Fibroblast of lung (primary cell): ENCODE measurements at regions not wholly inside any gene's neighbourhood (a gene's known extent, or its start where the extent isn't known, plus 50 kb on each side); places are given as distances from the start of the nearest gene placed in this dataset.

Source experiments
- DNase-seq, 2 donors: peaks; one replicate each; pipeline versions ENCODE4 v3.0.0 to v3.0.0-alpha.2; 2010; ENCODE audit warnings: low read depth in 2 of 2
- H2AFZ ChIP-seq: 2 replicates; pipeline ENCODE4 v1.5.1; 2012; ENCODE audit warnings: low read length, control low read depth, inconsistent platforms
- H3K27ac ChIP-seq: 2 replicates; pipeline ENCODE4 v1.5.1; 2011; ENCODE audit warnings: low read length, control low read depth; ENCODE audit not compliant: insufficient read depth
- H3K27me3 ChIP-seq: 2 replicates; pipeline ENCODE4 v1.5.1; 2011; ENCODE audit warnings: mild to moderate bottlenecking, low read length; ENCODE audit not compliant: control insufficient read depth, insufficient read depth
- H3K36me3 ChIP-seq: 2 replicates; pipeline ENCODE4 v1.5.1; 2011; ENCODE audit warnings: low read length; ENCODE audit not compliant: control insufficient read depth, insufficient read depth
- H3K4me1 ChIP-seq: 2 replicates; pipeline ENCODE4 v1.5.1; 2011; ENCODE audit warnings: low read length; ENCODE audit not compliant: control insufficient read depth, insufficient read depth; ENCODE audit errors: extremely low read depth
- H3K4me2 ChIP-seq: 2 replicates; pipeline ENCODE4 v1.5.1; 2011; ENCODE audit warnings: low read length, control low read depth; ENCODE audit not compliant: insufficient read depth; ENCODE audit errors: extremely low read depth
- H3K4me3 ChIP-seq, 4 experiments: fragments of 200-600 bp in 1 of 4; sonication (generic) in 1 of 4; replicated peaks in 1 of 4; 2 replicates each; pipeline ENCODE4 v1.5.1; 2011 to 2016; ENCODE audit warnings: low read length in 4 of 4, low read depth in 3 of 4, mild to moderate bottlenecking in 3 of 4, control low read depth in 2 of 4, inconsistent platforms in 1 of 4, mixed read lengths in 1 of 4; ENCODE audit not compliant: insufficient read depth in 1 of 4; ENCODE audit errors: control extremely low read depth in 1 of 4
- H3K79me2 ChIP-seq: 2 replicates; pipeline ENCODE4 v1.5.1; 2012; ENCODE audit warnings: mild to moderate bottlenecking, low read length, inconsistent platforms; ENCODE audit not compliant: control insufficient read depth, insufficient read depth
- H3K9ac ChIP-seq: 2 replicates; pipeline ENCODE4 v1.5.1; 2011; ENCODE audit warnings: mild to moderate bottlenecking, low read length, control low read depth; ENCODE audit not compliant: insufficient read depth
- H3K9me3 ChIP-seq: 2 replicates; pipeline ENCODE4 v1.5.1; 2012; ENCODE audit warnings: low read depth, low read length; ENCODE audit not compliant: control insufficient read depth, insufficient read depth
- H4K20me1 ChIP-seq: 2 replicates; pipeline ENCODE4 v1.5.1; 2011; ENCODE audit warnings: low read length; ENCODE audit not compliant: control insufficient read depth, insufficient read depth; ENCODE audit errors: extremely low read depth
- EZH2 ChIP-seq: IDR thresholded peaks from 2 replicates; pipeline ENCODE4 v1.5.1; 2012; ENCODE audit warnings: low read length, control low read depth, mild to moderate bottlenecking; ENCODE audit errors: missing control alignments
- TF ChIP-seq, protein P1 (sequence below), 2 donors: IDR thresholded peaks in 1 of 2; conservative IDR thresholded peaks in 1 of 2; 1 replicate in 1 of 2; 2 replicates in 1 of 2; pipeline ENCODE4 v1.5.1; 2011 to 2012; ENCODE audit warnings: low read length in 2 of 2, control low read depth in 1 of 2, inconsistent platforms in 1 of 2, low read depth in 1 of 2, mild to moderate bottlenecking in 1 of 2

DNA sequence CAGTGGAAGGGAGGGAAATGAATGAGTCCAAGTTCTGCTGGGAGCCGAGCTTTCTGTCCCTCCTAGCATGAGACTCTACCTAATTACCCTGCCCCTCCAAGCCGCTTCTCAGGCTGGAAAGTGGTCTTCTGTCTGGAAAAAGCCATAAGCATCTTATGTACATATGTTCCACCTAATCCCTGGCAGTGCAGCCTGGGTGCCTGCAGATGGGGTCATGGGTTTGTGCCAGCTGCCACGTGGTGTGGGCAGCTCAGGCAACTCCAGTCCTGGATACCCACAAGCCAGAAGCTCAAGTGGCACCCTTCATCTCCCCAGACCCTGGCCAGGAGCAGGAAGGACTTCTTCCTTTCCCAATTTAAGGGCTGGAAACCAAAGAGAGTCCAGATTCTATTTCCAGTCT is 253.1 kb downstream of the LY86 start:
- Histone ChIP-seq H2AFZ (no peak overlapping the region), H3K9me3 (no peaks in the 10 kb centered on the region), H3K27me3 (no peaks in the 10 kb centered on the region), H3K9ac (no peak overlapping the region), H3K4me3 (no peak overlapping the region), H3K27ac (no peak overlapping the region), H3K36me3 (no peaks in the 10 kb centered on the region), H4K20me1 (no peaks in the 10 kb centered on the region), H3K4me1 (no peaks in the 10 kb centered on the region), H3K4me2 (no peak overlapping the region), H3K79me2 (no peaks in the 10 kb centered on the region)
- no peak for DNase-seq
- TF ChIP-seq, protein P1, sequence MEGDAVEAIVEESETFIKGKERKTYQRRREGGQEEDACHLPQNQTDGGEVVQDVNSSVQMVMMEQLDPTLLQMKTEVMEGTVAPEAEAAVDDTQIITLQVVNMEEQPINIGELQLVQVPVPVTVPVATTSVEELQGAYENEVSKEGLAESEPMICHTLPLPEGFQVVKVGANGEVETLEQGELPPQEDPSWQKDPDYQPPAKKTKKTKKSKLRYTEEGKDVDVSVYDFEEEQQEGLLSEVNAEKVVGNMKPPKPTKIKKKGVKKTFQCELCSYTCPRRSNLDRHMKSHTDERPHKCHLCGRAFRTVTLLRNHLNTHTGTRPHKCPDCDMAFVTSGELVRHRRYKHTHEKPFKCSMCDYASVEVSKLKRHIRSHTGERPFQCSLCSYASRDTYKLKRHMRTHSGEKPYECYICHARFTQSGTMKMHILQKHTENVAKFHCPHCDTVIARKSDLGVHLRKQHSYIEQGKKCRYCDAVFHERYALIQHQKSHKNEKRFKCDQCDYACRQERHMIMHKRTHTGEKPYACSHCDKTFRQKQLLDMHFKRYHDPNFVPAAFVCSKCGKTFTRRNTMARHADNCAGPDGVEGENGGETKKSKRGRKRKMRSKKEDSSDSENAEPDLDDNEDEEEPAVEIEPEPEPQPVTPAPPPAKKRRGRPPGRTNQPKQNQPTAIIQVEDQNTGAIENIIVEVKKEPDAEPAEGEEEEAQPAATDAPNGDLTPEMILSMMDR (conservative IDR thresholded peaks at IDR 0.05 in 1 of 2, IDR thresholded peaks at IDR 0.05 in 1 of 2; ENCODE audit: low read depth in 1 of 2, low read length in 2 of 2) = no peak
- no peak for TF ChIP-seq EZH2

DNA sequence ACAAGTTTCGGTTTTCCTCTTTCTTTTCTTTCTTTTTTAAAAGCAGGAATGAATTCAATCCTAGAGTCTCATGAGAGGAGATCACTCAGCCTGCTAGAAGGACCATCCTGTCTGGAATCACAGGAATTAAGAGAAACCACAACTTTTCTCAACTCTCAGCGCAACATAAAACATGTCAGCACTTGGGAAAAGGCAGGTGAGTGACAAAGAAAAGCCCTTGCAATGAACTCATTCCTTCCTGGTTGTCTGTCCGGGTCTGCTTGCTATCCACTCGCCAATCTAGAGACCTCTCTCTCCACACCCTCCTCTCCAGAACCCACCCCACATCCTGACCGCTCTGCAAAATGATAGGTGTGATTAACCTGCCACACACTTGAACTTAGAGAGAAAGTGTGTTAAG is 253.8 kb downstream of the LY86 start:
- no peak for DNase-seq
- Histone ChIP-seq H3K27me3 (no peaks in the 10 kb centered on the region), H3K9ac (no peak overlapping the region), H4K20me1 (no peaks in the 10 kb centered on the region), H2AFZ (no peak overlapping the region), H3K36me3 (no peaks in the 10 kb centered on the region), H3K4me2 (no peak overlapping the region), H3K9me3 (no peaks in the 10 kb centered on the region), H3K27ac (no peak overlapping the region), H3K4me1 (no peaks in the 10 kb centered on the region), H3K4me3 (no peak overlapping the region), H3K79me2 (no peaks in the 10 kb centered on the region)
- TF ChIP-seq EZH2 = no peak
- TF ChIP-seq, protein P1 (conservative IDR thresholded peaks at IDR 0.05 in 1 of 2, IDR thresholded peaks at IDR 0.05 in 1 of 2; ENCODE audit: low read depth in 1 of 2, low read length in 2 of 2) = no peak

DNA sequence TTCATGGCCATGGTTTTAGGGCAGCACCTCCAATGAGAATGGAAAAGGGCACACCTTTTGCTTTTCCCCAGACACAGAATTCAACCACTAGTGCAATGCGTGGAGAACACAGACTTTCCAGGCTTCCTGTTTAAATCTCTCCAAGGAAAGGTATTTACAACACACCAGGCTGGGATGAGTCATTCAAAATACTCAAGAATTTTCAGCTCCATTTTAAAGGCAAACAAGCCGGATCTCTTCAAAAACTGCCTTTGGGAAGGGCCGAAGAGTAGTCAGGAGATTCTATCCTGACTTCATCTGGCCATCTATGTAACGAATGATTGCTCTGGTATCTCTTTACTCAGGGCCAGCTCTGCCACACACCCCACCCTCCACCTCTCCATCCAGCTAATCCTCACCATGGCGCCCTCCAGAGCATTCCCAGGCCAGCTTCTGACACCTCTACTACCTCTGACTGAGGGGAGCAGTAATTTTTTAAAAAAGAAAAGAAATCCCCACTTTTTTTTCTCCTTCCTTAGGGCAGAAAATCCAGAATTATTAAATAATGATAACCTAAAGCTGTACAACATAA is 254.6 kb downstream of the LY86 start:
- no peaks in the 10 kb centered on the region for H3K4me1 ChIP-seq
- no peak overlapping the region for H2AFZ ChIP-seq
- no peaks in the 10 kb centered on the region for H4K20me1 ChIP-seq
- H3K79me2 ChIP-seq = no peaks in the 10 kb centered on the region
- no peak overlapping the region for H3K27ac ChIP-seq
- no peak for TF ChIP-seq EZH2
- no peaks in the 10 kb centered on the region for H3K9me3 ChIP-seq
- peak; percentile 36 to 56 for DNase-seq
- H3K4me3 ChIP-seq = no peak overlapping the region
- no peak overlapping the region for H3K9ac ChIP-seq
- H3K27me3 ChIP-seq = no peaks in the 10 kb centered on the region
- no peak overlapping the region for H3K4me2 ChIP-seq
- no peaks in the 10 kb centered on the region for H3K36me3 ChIP-seq
